ENCODE measurements at regions not wholly inside any gene's neighbourhood (a gene's known extent, or its start where the extent isn't known, plus 50 kb on each side); places are given as distances from the start of the nearest gene placed in this dataset.

GRCh38 chr2:104523921-104524320 lies 330.0 kb upstream of the POU3F3 start:
- WGBS, 2 experiments (ENCODE audit: low coverage in 1 of 2, low lambda C conversion rate in 2 of 2, missing lambda C conversion rate in 2 of 2) = 27 to 42% methylated on average over 2 of the region's 2 CpGs
- Histone ChIP-seq H3K9me2 (ENCODE audit: insufficient read depth) (no peaks in the 10 kb centered on the region), H3K9me3 (ENCODE audit: low read depth) (no peaks in the 10 kb centered on the region), H3F3A (ENCODE audit: insufficient read depth) (no peaks in the 10 kb centered on the region), H3K4me3 (no peak overlapping the region), H2AFZ (no peak overlapping the region), H3K4me1 (ENCODE audit: insufficient read depth) (no peaks in the 10 kb centered on the region), H3K27me3 (replicated peaks; ENCODE audit: insufficient read depth) (no peaks in the 10 kb centered on the region), H3K36me3 (ENCODE audit: low read depth) (no peaks in the 10 kb centered on the region), H4K20me1 (ENCODE audit: insufficient read depth) (no peaks in the 10 kb centered on the region), H3K79me2 (ENCODE audit: insufficient read depth) (no peaks in the 10 kb centered on the region), H3K9ac (no peak overlapping the region), H3K27ac (no peak overlapping the region), H3K4me2 (ENCODE audit: unreplicated experiment) (no peak overlapping the region)
- no peak for TF ChIP-seq EZH2phosphoT487 (IDR thresholded peaks at IDR 0.05; ENCODE audit: insufficient read depth, low read depth)
- no peak for TF ChIP-seq EZH2 (IDR thresholded peaks at IDR 0.05; ENCODE audit: insufficient read depth, poor library complexity, severe bottlenecking)
- in situ Hi-C loops (cut with MboI) = no loop called here
- no peak for DNase-seq

GRCh38 chr2:104528101-104528500 lies 325.8 kb upstream of the POU3F3 start:
- H3K4me1 ChIP-seq (ENCODE audit: insufficient read depth) = no peaks in the 10 kb centered on the region
- H3K9ac ChIP-seq = no peak overlapping the region
- no peaks in the 10 kb centered on the region for H3K79me2 ChIP-seq (ENCODE audit: insufficient read depth)
- no peaks in the 10 kb centered on the region for H3K9me3 ChIP-seq (ENCODE audit: low read depth)
- in situ Hi-C loops (cut with MboI) = no loop called here
- no peak overlapping the region for H3K27ac ChIP-seq
- TF ChIP-seq EZH2 (IDR thresholded peaks at IDR 0.05; ENCODE audit: insufficient read depth, poor library complexity, severe bottlenecking) = no peak
- TF ChIP-seq EZH2phosphoT487 (IDR thresholded peaks at IDR 0.05; ENCODE audit: insufficient read depth, low read depth) = no peak
- H3K36me3 ChIP-seq (ENCODE audit: low read depth) = no peaks in the 10 kb centered on the region
- H4K20me1 ChIP-seq (ENCODE audit: insufficient read depth) = no peaks in the 10 kb centered on the region
- H3K4me3 ChIP-seq = no peak overlapping the region
- WGBS, 2 experiments (ENCODE audit: low coverage in 1 of 2, low lambda C conversion rate in 2 of 2, missing lambda C conversion rate in 2 of 2) = 7 to 13% methylated on average over 8 of the region's 8 CpGs
- DNase-seq = no peak
- no peaks in the 10 kb centered on the region for H3K9me2 ChIP-seq (ENCODE audit: insufficient read depth)
- H3F3A ChIP-seq (ENCODE audit: insufficient read depth) = no peaks in the 10 kb centered on the region
- no peak overlapping the region for H2AFZ ChIP-seq
- no peak overlapping the region for H3K4me2 ChIP-seq (ENCODE audit: unreplicated experiment)
- no peaks in the 10 kb centered on the region for H3K27me3 ChIP-seq (replicated peaks; ENCODE audit: insufficient read depth)

DNA sequence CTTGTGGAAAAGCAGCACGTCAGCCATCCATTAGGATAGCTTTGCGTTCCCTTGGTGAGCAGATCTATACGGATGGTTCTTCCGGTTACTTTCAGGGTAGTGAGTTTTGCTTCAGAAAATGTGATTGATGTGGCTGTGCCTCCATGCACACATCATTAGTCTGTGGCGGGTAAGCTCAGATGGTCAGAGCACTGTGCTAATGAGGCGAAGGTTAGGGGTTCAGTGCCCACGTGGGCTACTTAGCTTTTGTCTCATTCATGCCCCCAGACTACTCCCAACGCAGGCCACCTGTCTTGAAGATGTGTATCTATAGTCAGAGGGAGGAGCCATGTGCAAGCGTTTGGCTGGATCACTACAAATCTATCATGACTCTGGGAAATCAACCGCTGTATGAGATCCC lies 322.8 kb upstream of the POU3F3 start:
- Histone ChIP-seq H3K9me3 (ENCODE audit: low read depth) (no peaks in the 10 kb centered on the region), H3K36me3 (ENCODE audit: low read depth) (no peaks in the 10 kb centered on the region), H3F3A (ENCODE audit: insufficient read depth) (no peaks in the 10 kb centered on the region), H4K20me1 (ENCODE audit: insufficient read depth) (no peaks in the 10 kb centered on the region), H3K9me2 (ENCODE audit: insufficient read depth) (no peaks in the 10 kb centered on the region), H3K4me2 (ENCODE audit: unreplicated experiment) (no peak overlapping the region), H3K27ac (no peak overlapping the region), H2AFZ (no peak overlapping the region), H3K79me2 (ENCODE audit: insufficient read depth) (no peaks in the 10 kb centered on the region), H3K4me3 (no peak overlapping the region), H3K9ac (no peak overlapping the region), H3K27me3 (replicated peaks; ENCODE audit: insufficient read depth) (no peaks in the 10 kb centered on the region), H3K4me1 (ENCODE audit: insufficient read depth) (no peaks in the 10 kb centered on the region)
- DNase-seq = no peak
- WGBS, 2 experiments (ENCODE audit: low coverage in 1 of 2, low lambda C conversion rate in 2 of 2, missing lambda C conversion rate in 2 of 2) = 45 to 49% methylated on average over 10 of the region's 10 CpGs
- no peak for TF ChIP-seq EZH2 (IDR thresholded peaks at IDR 0.05; ENCODE audit: insufficient read depth, poor library complexity, severe bottlenecking)
- TF ChIP-seq EZH2phosphoT487 (IDR thresholded peaks at IDR 0.05; ENCODE audit: insufficient read depth, low read depth) = no peak
- in situ Hi-C loops (cut with MboI) = no loop called here

GRCh38 chr2:104537116-104537515 lies 316.8 kb upstream of the POU3F3 start:
- Histone ChIP-seq H2AFZ (no peak overlapping the region), H3K9me2 (ENCODE audit: insufficient read depth) (no peaks in the 10 kb centered on the region), H3K36me3 (ENCODE audit: low read depth) (no peaks in the 10 kb centered on the region), H3K9me3 (ENCODE audit: low read depth) (no peaks in the 10 kb centered on the region), H3K27me3 (replicated peaks; ENCODE audit: insufficient read depth) (no peaks in the 10 kb centered on the region), H3K79me2 (ENCODE audit: insufficient read depth) (no peaks in the 10 kb centered on the region), H3K4me1 (ENCODE audit: insufficient read depth) (no peaks in the 10 kb centered on the region), H3F3A (ENCODE audit: insufficient read depth) (no peaks in the 10 kb centered on the region), H3K27ac (no peak overlapping the region), H3K4me2 (ENCODE audit: unreplicated experiment) (no peak overlapping the region), H3K9ac (no peak overlapping the region), H4K20me1 (ENCODE audit: insufficient read depth) (no peaks in the 10 kb centered on the region), H3K4me3 (no peak overlapping the region)
- in situ Hi-C loops (cut with MboI) = no loop called here
- no peak for DNase-seq
- TF ChIP-seq EZH2 (IDR thresholded peaks at IDR 0.05; ENCODE audit: insufficient read depth, poor library complexity, severe bottlenecking) = no peak
- TF ChIP-seq EZH2phosphoT487 (IDR thresholded peaks at IDR 0.05; ENCODE audit: insufficient read depth, low read depth) = no peak
- WGBS, 2 experiments (ENCODE audit: low coverage in 1 of 2, low lambda C conversion rate in 2 of 2, missing lambda C conversion rate in 2 of 2) = 30 to 31% methylated on average over 5 of the region's 5 CpGs

GRCh38 chr2:104538077-104538476 lies 315.8 kb upstream of the POU3F3 start:
- Histone ChIP-seq H3K27ac (no peak overlapping the region), H3K27me3 (replicated peaks; ENCODE audit: insufficient read depth) (no peaks in the 10 kb centered on the region), H3K4me2 (ENCODE audit: unreplicated experiment) (no peak overlapping the region), H2AFZ (no peak overlapping the region), H3K4me1 (ENCODE audit: insufficient read depth) (no peaks in the 10 kb centered on the region), H3K9me2 (ENCODE audit: insufficient read depth) (no peaks in the 10 kb centered on the region), H3K79me2 (ENCODE audit: insufficient read depth) (no peaks in the 10 kb centered on the region), H3F3A (ENCODE audit: insufficient read depth) (no peaks in the 10 kb centered on the region), H3K4me3 (no peak overlapping the region), H4K20me1 (ENCODE audit: insufficient read depth) (no peaks in the 10 kb centered on the region), H3K9ac (no peak overlapping the region), H3K36me3 (ENCODE audit: low read depth) (no peaks in the 10 kb centered on the region), H3K9me3 (ENCODE audit: low read depth) (no peaks in the 10 kb centered on the region)
- in situ Hi-C loops (cut with MboI) = no loop called here
- WGBS, 2 experiments (ENCODE audit: low coverage in 1 of 2, low lambda C conversion rate in 2 of 2, missing lambda C conversion rate in 2 of 2) = 9 to 10% methylated on average over 7 of the region's 7 CpGs
- TF ChIP-seq EZH2 (IDR thresholded peaks at IDR 0.05; ENCODE audit: insufficient read depth, poor library complexity, severe bottlenecking) (no peak), EZH2phosphoT487 (IDR thresholded peaks at IDR 0.05; ENCODE audit: insufficient read depth, low read depth) (no peak)
- no peak for DNase-seq

Data from GM23248 (cell line).